ENCODE measurements at regions not wholly inside any gene's neighbourhood (a gene's known extent, or its start where the extent isn't known, plus 50 kb on each side); places are given as distances from the start of the nearest gene placed in this dataset.
"Not testable (repeated sequence)": the region's sequence is repeated elsewhere in the genome, so short reads cannot be mapped to it uniquely, and the experiment has no call there.

GRCh38 chr6:112576423-112576822, 229.3 kb downstream of the RFPL4B start:
- DNase-seq = no peak

- DNase-seq = no peak
These were observed 232.5 kb downstream of the RFPL4B start for GRCh38 chr6:112579601-112580000.

- no peak for DNase-seq
These were observed 233.9 kb downstream of the RFPL4B start for GRCh38 chr6:112581015-112581414.

- no peak for DNase-seq
These were observed 243.2 kb downstream of the RFPL4B start for GRCh38 chr6:112590326-112590725.

GRCh38 chr6:112591329-112591728, 244.2 kb downstream of the RFPL4B start:
- no peak for DNase-seq

- DNase-seq = no peak
These were observed 245.0 kb downstream of the RFPL4B start for GRCh38 chr6:112592159-112592558.

- no peak for DNase-seq
These were observed 247.9 kb downstream of the RFPL4B start for GRCh38 chr6:112594886-112595594.

GRCh38 chr6:112595841-112596240, 248.7 kb downstream of the RFPL4B start:
- no peak for DNase-seq

GRCh38 chr6:112597176-112597575, 250.0 kb downstream of the RFPL4B start:
- peak; percentile 47 to 50 for DNase-seq

- no peak for DNase-seq
These were observed 253.0 kb downstream of the RFPL4B start for GRCh38 chr6:112600168-112600567.

GRCh38 chr6:112603726-112604125, 256.6 kb downstream of the RFPL4B start:
- no peak for DNase-seq

GRCh38 chr6:112606656-112607435, 259.7 kb downstream of the RFPL4B start:
- peak; percentile 30 to 38 for DNase-seq

GRCh38 chr6:112608925-112609324, 261.8 kb downstream of the RFPL4B start:
- DNase-seq = not testable (repeated sequence)

GRCh38 chr6:112613410-112613809, 266.3 kb downstream of the RFPL4B start:
- no peak for DNase-seq

- no peak for DNase-seq
These were observed 271.7 kb downstream of the RFPL4B start for GRCh38 chr6:112618849-112619248.

- no peak for DNase-seq
These were observed 273.9 kb downstream of the RFPL4B start for GRCh38 chr6:112620812-112621569.

GRCh38 chr6:112622036-112622435, 274.9 kb downstream of the RFPL4B start:
- no peak for DNase-seq

GRCh38 chr6:112626468-112627082, 279.4 kb downstream of the RFPL4B start:
- no peak for DNase-seq

- no peak for DNase-seq
These were observed 287.2 kb downstream of the RFPL4B start for GRCh38 chr6:112634376-112634775.

- no peak for DNase-seq
These were observed 289.6 kb downstream of the RFPL4B start for GRCh38 chr6:112636650-112637262.

GRCh38 chr6:112639391-112639831, 292.3 kb downstream of the RFPL4B start:
- no peak for DNase-seq

- DNase-seq = no peak
These were observed 293.8 kb downstream of the RFPL4B start for GRCh38 chr6:112640891-112641290.

All from right lung (tissue), 2 donors.